Gastrocnemius medialis (tissue), 4 donors: ENCODE measurements at regions not wholly inside any gene's neighbourhood (a gene's known extent, or its start where the extent isn't known, plus 50 kb on each side); places are given as distances from the start of the nearest gene placed in this dataset.
"Not testable (repeated sequence)": the region's sequence is repeated elsewhere in the genome, so short reads cannot be mapped to it uniquely, and the experiment has no call there.

Source experiments
- ATAC-seq, 2 donors: fragments of 150-250 bp; one replicate each; pipeline ENCODE4 v1.9.1; 2016
- DNase-seq, 2 donors: peaks; one replicate each; pipeline ENCODE4 v3.0.0-alpha.2; 2019
- H3K27ac ChIP-seq, 4 donors: fragments of 200-600 bp; sonication (generic); 1 replicate in 1 of 4; 2 replicates in 3 of 4; pipeline ENCODE4 v1.5.1; 2016 to 2018; ENCODE audit warnings: mild to moderate bottlenecking in 2 of 4, moderate library complexity in 1 of 4
- H3K27me3 ChIP-seq, 3 donors: fragments of 200-600 bp; sonication (generic) in 2 of 3; 1 replicate in 1 of 3; 2 replicates in 2 of 3; pipeline versions ENCODE4 v1.5.1 to v1.6.0; 2016 to 2019; ENCODE audit warnings: mild to moderate bottlenecking in 1 of 3, moderate library complexity in 1 of 3
- H3K36me3 ChIP-seq, 2 donors: fragments of 200-600 bp; sonication (generic) in 1 of 2; one replicate each; pipeline ENCODE4 v1.5.1; 2017 to 2018
- H3K4me1 ChIP-seq, 2 donors: fragments of 200-600 bp; sonication (generic) in 1 of 2; one replicate each; pipeline ENCODE4 v1.5.1; 2016 to 2017; ENCODE audit warnings: mild to moderate bottlenecking in 2 of 2
- H3K4me3 ChIP-seq, 4 donors: fragments of 200-600 bp; sonication (generic) in 3 of 4; 1 replicate in 1 of 4; 2 replicates in 3 of 4; pipeline ENCODE4 v1.5.1; 2016 to 2019; ENCODE audit warnings: mild to moderate bottlenecking in 2 of 4
- H3K9me3 ChIP-seq, 3 donors: fragments of 200-600 bp; sonication (generic) in 2 of 3; 1 replicate in 1 of 3; 2 replicates in 2 of 3; pipeline ENCODE4 v1.5.1; 2016 to 2019
- CTCF ChIP-seq, 5 experiments: fragments of 450-650 bp in 3 of 5; fragments of 200-600 bp in 2 of 5; sonication (generic) in 2 of 5; IDR thresholded peaks in 4 of 5; conservative IDR thresholded peaks in 1 of 5; 1 replicate in 4 of 5; 2 replicates in 1 of 5; pipeline ENCODE4 v1.5.1; 2016 to 2019; ENCODE audit warnings: antibody characterized with exemption in 5 of 5, mild to moderate bottlenecking in 3 of 5, moderate library complexity in 3 of 5
- POLR2A ChIP-seq, 2 donors: fragments of 450-650 bp; IDR thresholded peaks; one replicate each; pipeline ENCODE4 v1.6.1; 2017; ENCODE audit warnings: antibody characterized with exemption in 2 of 2, mild to moderate bottlenecking in 2 of 2, moderate library complexity in 2 of 2
- in situ Hi-C, 4 donors: fragments of 200-750 bp; cut with MboI; loops; one replicate each; pipeline versions ENCODE4 v1.15.0 to v1.8.0; 2017; ENCODE audit warnings: low sequenced_read_pairs in 4 of 4
- intact Hi-C: fragments of 100-400 bp; cut with DNase I; formaldehyde crosslinking; loops from one replicate; pipeline ENCODE4 v1.15.1; 2023; ENCODE audit warnings: low total_unique reads

GRCh38 chr1:73452522-73452921, 745.5 kb downstream of the LRRIQ3 start:
- in situ Hi-C loops: no loop called here
- no peak overlapping the region for H3K4me3 ChIP-seq
- H3K36me3 ChIP-seq: no peaks in the 10 kb centered on the region
- H3K27me3 ChIP-seq: no peaks in the 10 kb centered on the region
- TF ChIP-seq CTCF (IDR thresholded peaks at IDR 0.05 in 4 of 5, conservative IDR thresholded peaks at IDR 0.05 in 1 of 5): no peak
- TF ChIP-seq POLR2A (IDR thresholded peaks at IDR 0.05): no peak
- H3K4me1 ChIP-seq: no peaks in the 10 kb centered on the region
- no peak for DNase-seq
- no peaks in the 10 kb centered on the region for H3K9me3 ChIP-seq
- intact Hi-C loops: no loop called here
- ATAC-seq: no peak
- no peak overlapping the region for H3K27ac ChIP-seq

- H3K36me3 ChIP-seq, H3K4me1 ChIP-seq, in situ Hi-C loops, H3K4me3 ChIP-seq, ATAC-seq, H3K9me3 ChIP-seq, DNase-seq, intact Hi-C loops, H3K27me3 ChIP-seq, H3K27ac ChIP-seq: not testable (repeated sequence)
Observed at GRCh38 chr1:73450668-73451067, 747.3 kb downstream of the LRRIQ3 start.

- no peak for DNase-seq
- TF ChIP-seq CTCF (IDR thresholded peaks at IDR 0.05 in 4 of 5, conservative IDR thresholded peaks at IDR 0.05 in 1 of 5): no peak
- no peak for TF ChIP-seq POLR2A (IDR thresholded peaks at IDR 0.05)
- intact Hi-C loops: no loop called here
- Histone ChIP-seq H3K36me3 (no peaks in the 10 kb centered on the region), H3K4me3 (no peak overlapping the region), H3K9me3 (no peaks in the 10 kb centered on the region), H3K27me3 (no peaks in the 10 kb centered on the region), H3K27ac (no peak overlapping the region), H3K4me1 (no peaks in the 10 kb centered on the region)
- no peak for ATAC-seq
- in situ Hi-C loops: no loop called here
Observed at GRCh38 chr1:73411479-73411878, 786.5 kb downstream of the LRRIQ3 start.

GRCh38 chr1:73401666-73402065, 796.3 kb downstream of the LRRIQ3 start:
- TF ChIP-seq POLR2A (IDR thresholded peaks at IDR 0.05) (no peak), CTCF (IDR thresholded peaks at IDR 0.05 in 4 of 5, conservative IDR thresholded peaks at IDR 0.05 in 1 of 5) (no peak)
- in situ Hi-C loops (no loop called here), intact Hi-C loops (no loop called here)

GRCh38 chr1:73382966-73383365, 815.0 kb downstream of the LRRIQ3 start:
- in situ Hi-C loops (no loop called here), intact Hi-C loops (no loop called here)
- no peak overlapping the region for H3K4me3 ChIP-seq
- H3K9me3 ChIP-seq: no peaks in the 10 kb centered on the region
- no peaks in the 10 kb centered on the region for H3K27me3 ChIP-seq
- ATAC-seq: no peak
- TF ChIP-seq CTCF (IDR thresholded peaks at IDR 0.05 in 4 of 5, conservative IDR thresholded peaks at IDR 0.05 in 1 of 5) (no peak), POLR2A (IDR thresholded peaks at IDR 0.05) (no peak)
- DNase-seq: no peak
- no peaks in the 10 kb centered on the region for H3K36me3 ChIP-seq
- H3K4me1 ChIP-seq: no peaks in the 10 kb centered on the region
- no peak overlapping the region for H3K27ac ChIP-seq

More at GRCh38 chr1:73401666-73402065, 796.3 kb downstream of the LRRIQ3 start:
- Histone ChIP-seq H3K4me1 (no peaks in the 10 kb centered on the region), H3K27ac (no peak overlapping the region), H3K36me3 (no peaks in the 10 kb centered on the region), H3K27me3 (no peaks in the 10 kb centered on the region), H3K9me3 (no peaks in the 10 kb centered on the region), H3K4me3 (no peak overlapping the region)
- DNase-seq: no peak
- ATAC-seq: no peak
